Natural killer cell (primary cell): ENCODE measurements at regions not wholly inside any gene's neighbourhood (a gene's known extent, or its start where the extent isn't known, plus 50 kb on each side); places are given as distances from the start of the nearest gene placed in this dataset.

Source experiments
- ATAC-seq, 3 donors: fragments of 150-1000 bp in 2 of 3; fragments of 200-7000 bp in 1 of 3; cut with Tn5 transposase; 1 replicate in 1 of 3; 2 replicates in 2 of 3; pipeline ENCODE4 v1.10.0; 2021; ENCODE audit warnings: mild to moderate bottlenecking in 2 of 3, moderate library complexity in 2 of 3
- DNase-seq, 2 donors: peaks; one replicate each; pipeline versions ENCODE4 v3.0.0 to v3.0.0-alpha.2; 2013 to 2021; ENCODE audit warnings: mixed read lengths in 1 of 2
- H3K27ac ChIP-seq: one replicate; pipeline ENCODE4 v1.5.1; 2013; ENCODE audit warnings: mild to moderate bottlenecking, low read length
- H3K27me3 ChIP-seq: one replicate; pipeline ENCODE4 v1.6.1; 2013; ENCODE audit warnings: low read length; ENCODE audit not compliant: control insufficient read depth, insufficient read depth
- H3K36me3 ChIP-seq: one replicate; pipeline ENCODE4 v1.6.1; 2013; ENCODE audit warnings: low read length; ENCODE audit not compliant: control insufficient read depth, insufficient read depth
- H3K4me1 ChIP-seq: one replicate; pipeline ENCODE4 v1.6.1; 2013; ENCODE audit warnings: low read length; ENCODE audit not compliant: control insufficient read depth, insufficient read depth
- H3K4me3 ChIP-seq: one replicate; pipeline ENCODE4 v1.5.1; 2013; ENCODE audit warnings: low read length
- H3K9me3 ChIP-seq: one replicate; pipeline ENCODE4 v1.6.1; 2013; ENCODE audit warnings: low read length; ENCODE audit not compliant: control insufficient read depth, insufficient read depth
- H3K27ac Mint-ChIP-seq, 2 donors: one replicate each; pipeline ENCODE4 v1.8.0; 2022; ENCODE audit warnings: mild to moderate bottlenecking in 2 of 2, mixed read lengths in 2 of 2, moderate library complexity in 1 of 2
- H3K27me3 Mint-ChIP-seq, 2 donors: one replicate each; pipeline ENCODE4 v1.8.0; 2022; ENCODE audit warnings: low read depth in 2 of 2, mixed read lengths in 2 of 2
- H3K36me3 Mint-ChIP-seq: one replicate; pipeline ENCODE4 v1.8.0; 2022; ENCODE audit warnings: mixed read lengths
- H3K4me1 Mint-ChIP-seq, 2 donors: one replicate each; pipeline ENCODE4 v1.8.0; 2022; ENCODE audit warnings: mixed read lengths in 2 of 2
- H3K4me3 Mint-ChIP-seq: one replicate; pipeline ENCODE4 v1.8.0; 2022; ENCODE audit warnings: mild to moderate bottlenecking, moderate library complexity, mixed read lengths
- H3K9me3 Mint-ChIP-seq, 2 donors: one replicate each; pipeline ENCODE4 v1.8.0; 2022; ENCODE audit warnings: mixed read lengths in 2 of 2
- WGBS: methylation state at CpG from one replicate; pipeline ENCODE4 v1.1.7; 2013; ENCODE audit warnings: missing lambda C conversion rate; ENCODE audit not compliant: insufficient coverage; 5-methylcytosine and 5-hydroxymethylcytosine counted together
- intact Hi-C: fragments of 100-400 bp; cut with micrococcal nuclease; formaldehyde crosslinking; loops from one replicate; pipeline ENCODE4 v1.14.2; 2022
- TF ChIP-seq, protein P1 (sequence below): fragments of 200-600 bp; IDR thresholded peaks from one replicate; pipeline ENCODE4 v1.8.0; 2022; ENCODE audit warnings: antibody characterized with exemption

GRCh38 chr3:177379045-177379444 is 181.8 kb upstream of the TBL1XR1 start:
- no peaks in the 10 kb centered on the region for H3K27me3 ChIP-seq
- Mint-ChIP-seq H3K36me3 (no peaks in the 10 kb centered on the region), H3K4me1 (no peaks in the 10 kb centered on the region), H3K4me3 (no peak overlapping the region), H3K9me3 (no peaks in the 10 kb centered on the region), H3K27me3 (no peaks in the 10 kb centered on the region), H3K27ac (no peak overlapping the region)
- WGBS, result 98% methylated on average over 2 of the region's 3 CpGs
- no peaks in the 10 kb centered on the region for H3K4me1 ChIP-seq
- no peaks in the 10 kb centered on the region for H3K36me3 ChIP-seq
- TF ChIP-seq, protein P1, sequence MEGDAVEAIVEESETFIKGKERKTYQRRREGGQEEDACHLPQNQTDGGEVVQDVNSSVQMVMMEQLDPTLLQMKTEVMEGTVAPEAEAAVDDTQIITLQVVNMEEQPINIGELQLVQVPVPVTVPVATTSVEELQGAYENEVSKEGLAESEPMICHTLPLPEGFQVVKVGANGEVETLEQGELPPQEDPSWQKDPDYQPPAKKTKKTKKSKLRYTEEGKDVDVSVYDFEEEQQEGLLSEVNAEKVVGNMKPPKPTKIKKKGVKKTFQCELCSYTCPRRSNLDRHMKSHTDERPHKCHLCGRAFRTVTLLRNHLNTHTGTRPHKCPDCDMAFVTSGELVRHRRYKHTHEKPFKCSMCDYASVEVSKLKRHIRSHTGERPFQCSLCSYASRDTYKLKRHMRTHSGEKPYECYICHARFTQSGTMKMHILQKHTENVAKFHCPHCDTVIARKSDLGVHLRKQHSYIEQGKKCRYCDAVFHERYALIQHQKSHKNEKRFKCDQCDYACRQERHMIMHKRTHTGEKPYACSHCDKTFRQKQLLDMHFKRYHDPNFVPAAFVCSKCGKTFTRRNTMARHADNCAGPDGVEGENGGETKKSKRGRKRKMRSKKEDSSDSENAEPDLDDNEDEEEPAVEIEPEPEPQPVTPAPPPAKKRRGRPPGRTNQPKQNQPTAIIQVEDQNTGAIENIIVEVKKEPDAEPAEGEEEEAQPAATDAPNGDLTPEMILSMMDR, result no peak
- no peak overlapping the region for H3K4me3 ChIP-seq
- DNase-seq, result peak in 1 of 2 donors; percentile 13
- peak in 1 of 3 donors; percentile 52 for ATAC-seq
- H3K27ac ChIP-seq, result no peak overlapping the region
- peaks cover 4% of the 10 kb centered on the region for H3K9me3 ChIP-seq
- intact Hi-C loops, result no loop called here

DNA sequence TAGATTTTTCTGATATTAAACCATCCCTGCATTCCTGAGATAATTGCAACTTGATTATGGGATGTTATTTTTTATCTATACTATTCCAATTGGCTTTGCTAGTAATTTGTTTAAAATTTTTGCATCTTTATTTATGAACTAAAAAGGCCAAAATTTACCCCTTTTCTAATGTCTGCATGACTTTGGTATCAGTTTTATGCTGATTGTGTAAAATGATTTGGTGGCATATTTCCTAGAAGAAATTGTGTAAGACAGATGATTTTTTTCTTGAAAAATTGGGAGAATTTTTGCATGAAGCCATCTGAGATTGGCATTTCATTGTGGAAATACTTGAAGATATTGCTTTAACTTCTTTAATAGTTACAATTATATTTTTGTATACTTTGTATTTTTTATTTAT is 183.8 kb upstream of the TBL1XR1 start:
- no peak for ATAC-seq
- DNase-seq, result no peak
- H3K27me3 Mint-ChIP-seq, result no peaks in the 10 kb centered on the region
- Histone ChIP-seq H3K27me3 (no peaks in the 10 kb centered on the region), H3K4me1 (no peaks in the 10 kb centered on the region), H3K4me3 (no peak overlapping the region), H3K9me3 (peaks cover 4% of the 10 kb centered on the region), H3K27ac (no peak overlapping the region), H3K36me3 (no peaks in the 10 kb centered on the region)
- peaks cover 5 to 8% of the 10 kb centered on the region in 2 donors for H3K4me1 Mint-ChIP-seq
- no peak overlapping the region for H3K4me3 Mint-ChIP-seq
- H3K27ac Mint-ChIP-seq, result no peak overlapping the region
- H3K36me3 Mint-ChIP-seq, result no peaks in the 10 kb centered on the region
- intact Hi-C loops, result no loop called here
- H3K9me3 Mint-ChIP-seq, result peaks cover 0 to 2% of the 10 kb centered on the region in 2 donors
- TF ChIP-seq, protein P1, result no peak

DNA sequence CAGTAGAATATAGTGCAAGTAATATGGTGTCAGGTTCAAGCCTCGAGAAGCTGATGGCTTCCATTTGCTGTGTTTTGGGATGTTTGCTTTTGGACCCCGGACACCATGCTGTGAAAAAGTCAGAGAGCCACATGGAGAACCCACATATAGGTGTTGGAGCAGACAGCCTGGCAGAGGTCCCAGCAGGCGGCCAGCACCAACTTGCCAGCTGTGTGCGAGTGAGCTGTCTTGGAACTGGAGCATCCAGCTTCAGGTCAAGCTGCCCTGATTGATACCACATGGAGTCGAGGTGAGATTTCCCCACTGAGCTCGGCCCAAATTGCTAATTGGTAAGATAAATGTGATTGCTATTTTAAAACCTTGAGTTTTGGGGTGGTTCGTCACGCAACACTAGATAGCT is 185.7 kb upstream of the TBL1XR1 start:
- intact Hi-C loops, result no loop called here
- TF ChIP-seq, protein P1, result no peak
- WGBS, result 96% methylated on average over 7 of the region's 8 CpGs

DNA sequence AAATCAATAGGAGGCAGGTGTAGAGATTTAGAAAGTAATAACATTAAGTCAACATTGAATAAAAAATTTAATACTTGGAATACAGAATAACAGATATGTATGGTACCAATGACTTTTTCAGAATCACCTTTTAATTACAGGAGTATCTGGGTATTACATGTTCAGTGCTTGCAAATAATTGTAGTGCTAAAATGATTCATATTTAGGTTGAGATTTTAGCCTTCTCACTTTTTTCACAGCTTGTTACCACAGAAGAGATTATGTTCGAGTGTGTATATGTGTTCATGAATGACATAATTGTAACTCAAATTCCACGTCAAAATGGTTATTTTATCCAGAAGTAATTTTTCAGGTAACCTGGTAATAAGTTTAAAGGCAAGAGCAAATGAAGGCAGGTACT is 187.9 kb upstream of the TBL1XR1 start:
- peaks cover 5 to 8% of the 10 kb centered on the region in 2 donors for H3K4me1 Mint-ChIP-seq
- Histone ChIP-seq H3K9me3 (peaks cover 4% of the 10 kb centered on the region), H3K27me3 (no peaks in the 10 kb centered on the region), H3K27ac (no peak overlapping the region), H3K4me1 (no peaks in the 10 kb centered on the region), H3K4me3 (no peak overlapping the region), H3K36me3 (no peaks in the 10 kb centered on the region)
- WGBS, result no CpG with 5 or more reads among the region's 2 CpGs
- DNase-seq (no peak), ATAC-seq (no peak)
- intact Hi-C loops, result no loop called here
- peaks cover 0 to 2% of the 10 kb centered on the region in 2 donors for H3K9me3 Mint-ChIP-seq
- no peak overlapping the region for H3K4me3 Mint-ChIP-seq
- H3K36me3 Mint-ChIP-seq, result no peaks in the 10 kb centered on the region
- TF ChIP-seq, protein P1, result no peak
- no peaks in the 10 kb centered on the region for H3K27me3 Mint-ChIP-seq
- no peak overlapping the region for H3K27ac Mint-ChIP-seq

More for the DNA sequence above, 185.7 kb upstream of the TBL1XR1 start:
- Histone ChIP-seq H3K27ac (no peak overlapping the region), H3K4me1 (no peaks in the 10 kb centered on the region), H3K27me3 (no peaks in the 10 kb centered on the region), H3K36me3 (no peaks in the 10 kb centered on the region), H3K4me3 (no peak overlapping the region), H3K9me3 (peaks cover 4% of the 10 kb centered on the region)
- no peak overlapping the region for H3K4me3 Mint-ChIP-seq
- no peak overlapping the region for H3K27ac Mint-ChIP-seq
- H3K9me3 Mint-ChIP-seq, result peaks cover 0 to 2% of the 10 kb centered on the region in 2 donors
- H3K36me3 Mint-ChIP-seq, result no peaks in the 10 kb centered on the region
- no peak for ATAC-seq
- DNase-seq, result no peak
- peaks cover 5 to 8% of the 10 kb centered on the region in 2 donors for H3K4me1 Mint-ChIP-seq
- H3K27me3 Mint-ChIP-seq, result no peaks in the 10 kb centered on the region
